Right hindlimb (tissue), 1 donor: ENCODE measurements at regions not wholly inside any gene's neighbourhood (a gene's known extent, or its start where the extent isn't known, plus 50 kb on each side); places are given as distances from the start of the nearest gene placed in this dataset.

Source experiments
- DNase-seq: peaks from one replicate; pipeline ENCODE4 v3.0.0-alpha.2; 2018

GRCh38 chr13:31965361-31966066, 66.1 kb upstream of the FRY start:
- no peak for DNase-seq

DNA sequence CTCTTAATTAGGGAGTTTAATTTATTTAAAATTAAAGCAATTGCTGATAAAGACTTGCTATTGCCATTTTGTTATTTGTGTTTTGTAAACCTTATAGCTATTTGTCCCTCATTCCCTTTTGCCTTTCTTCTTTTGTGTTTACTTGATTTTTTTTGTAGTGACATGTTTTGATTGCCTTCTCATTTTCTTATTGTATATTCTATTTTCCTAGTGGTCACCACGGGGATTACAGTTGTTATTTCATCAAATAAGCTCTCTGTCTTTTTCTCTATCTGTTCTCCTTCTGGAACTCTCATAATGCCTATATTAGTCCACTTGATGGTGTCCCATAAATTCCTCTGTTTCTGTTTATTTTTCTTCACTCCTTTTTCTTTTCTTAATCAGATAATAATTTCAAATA, 64.4 kb upstream of the FRY start:
- DNase-seq = no peak

DNA sequence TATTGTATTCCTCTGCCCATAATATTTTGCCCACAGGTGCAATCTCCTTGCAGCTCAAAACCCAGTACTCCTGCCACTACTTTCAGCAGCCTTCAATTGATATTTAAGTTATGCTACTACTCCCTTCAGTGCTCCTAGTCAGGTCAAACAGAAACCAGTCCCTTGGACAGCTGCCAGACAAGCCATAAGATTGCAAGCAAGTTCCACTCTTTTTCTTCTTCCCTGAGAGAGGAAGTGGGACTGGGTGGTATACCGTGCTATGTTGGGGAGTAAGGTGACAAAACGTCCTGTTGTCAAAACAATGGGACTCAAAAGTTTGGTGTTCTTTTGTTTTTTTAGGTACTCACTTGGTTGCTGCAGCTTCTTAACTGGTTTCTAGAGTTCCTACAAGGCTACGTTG, 63.1 kb upstream of the FRY start:
- DNase-seq = no peak

GRCh38 chr13:31970231-31970930, 61.2 kb upstream of the FRY start:
- DNase-seq = no peak

DNA sequence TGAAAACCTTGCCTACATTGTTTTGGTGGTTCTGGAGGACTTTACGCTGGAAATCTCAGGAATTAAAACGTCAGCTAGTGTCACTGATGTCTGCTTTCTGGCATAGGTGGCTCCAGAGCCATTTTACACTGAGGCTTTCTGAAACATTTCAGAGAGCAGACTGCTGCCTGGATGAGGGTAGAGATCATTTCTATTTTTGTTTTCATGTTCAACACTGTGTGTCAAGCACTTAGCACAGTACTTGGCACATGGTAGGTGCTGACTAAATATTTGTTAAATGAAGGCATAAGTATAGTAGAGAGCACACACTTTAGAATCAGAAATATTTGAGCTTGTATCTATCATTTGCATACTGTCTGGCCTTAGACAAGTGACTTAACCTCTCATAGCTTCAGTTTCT, 59.1 kb upstream of the FRY start:
- DNase-seq = no peak

- DNase-seq = no peak
Measured at GRCh38 chr13:31978021-31978420, 53.6 kb upstream of the FRY start.

- DNase-seq = no peak
Measured at GRCh38 chr13:31980830-31981229, 50.7 kb upstream of the FRY start.
